ENCODE measurements at regions not wholly inside any gene's neighbourhood (a gene's known extent, or its start where the extent isn't known, plus 50 kb on each side); places are given as distances from the start of the nearest gene placed in this dataset.

DNA sequence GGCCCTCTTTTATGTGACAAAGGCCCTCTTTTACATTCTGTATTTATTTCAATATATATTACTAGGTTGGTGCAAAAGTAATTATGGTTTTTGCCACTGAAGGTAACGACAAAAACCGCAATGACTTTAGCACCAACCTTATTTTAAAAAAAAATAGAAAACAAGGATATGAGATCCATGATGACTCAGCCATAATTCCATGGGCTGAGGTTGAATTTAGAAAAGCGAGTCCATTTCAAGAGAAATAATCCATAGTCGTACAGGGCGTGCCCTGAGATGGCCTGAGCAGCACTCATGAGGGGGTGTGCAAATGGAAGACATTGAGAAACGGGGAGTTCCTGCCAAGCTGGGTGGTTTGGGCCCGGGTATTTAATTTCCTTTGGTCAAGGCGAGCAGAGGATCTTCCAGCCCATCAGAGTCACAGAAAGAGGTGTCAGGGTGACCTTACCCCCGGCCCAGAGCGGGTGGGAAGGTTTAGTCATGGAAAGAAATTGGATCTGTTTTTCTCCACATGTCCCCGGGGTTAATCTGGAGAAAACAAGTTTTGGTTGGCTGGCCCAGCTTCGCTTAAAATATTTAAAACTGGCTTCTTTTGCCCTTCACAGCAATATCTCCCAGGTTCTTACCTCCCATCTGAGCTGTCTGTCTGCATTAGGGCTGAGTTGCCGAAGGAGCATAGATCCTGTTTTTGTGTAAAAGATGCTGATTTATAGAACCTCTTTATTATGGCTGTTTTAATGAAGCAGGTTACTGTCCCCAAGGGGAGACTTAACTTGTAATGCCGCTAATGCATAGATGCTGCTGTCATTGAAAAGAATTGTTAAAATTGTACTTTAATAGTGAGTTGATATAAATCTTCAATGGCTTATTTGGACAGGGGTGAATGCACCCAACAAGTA lies 255.6 kb downstream of the PREX1 start:
- no peak for DNase-seq (ENCODE audit: low read depth in 2 of 2)

DNA sequence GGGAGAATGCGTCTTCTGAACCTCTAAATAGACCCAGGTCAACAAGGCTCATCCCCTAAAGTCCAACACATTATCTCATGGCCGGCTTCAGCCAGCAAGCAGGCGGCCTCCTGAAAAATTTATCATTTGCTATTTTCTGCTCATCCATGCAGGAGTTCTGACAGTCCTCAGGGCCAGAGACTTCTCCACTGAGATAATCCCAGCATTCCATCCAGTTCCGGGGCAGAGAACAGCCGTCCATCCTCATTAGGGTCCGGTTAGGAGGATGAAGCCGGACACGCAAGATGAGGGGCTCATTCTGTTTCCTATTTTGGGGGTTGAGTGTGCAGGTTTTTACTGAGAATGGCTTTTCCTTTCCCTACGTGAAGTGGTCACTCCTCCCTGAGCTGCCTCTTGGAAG lies 258.1 kb downstream of the PREX1 start:
- DNase-seq (ENCODE audit: low read depth in 2 of 2): no peak

DNA sequence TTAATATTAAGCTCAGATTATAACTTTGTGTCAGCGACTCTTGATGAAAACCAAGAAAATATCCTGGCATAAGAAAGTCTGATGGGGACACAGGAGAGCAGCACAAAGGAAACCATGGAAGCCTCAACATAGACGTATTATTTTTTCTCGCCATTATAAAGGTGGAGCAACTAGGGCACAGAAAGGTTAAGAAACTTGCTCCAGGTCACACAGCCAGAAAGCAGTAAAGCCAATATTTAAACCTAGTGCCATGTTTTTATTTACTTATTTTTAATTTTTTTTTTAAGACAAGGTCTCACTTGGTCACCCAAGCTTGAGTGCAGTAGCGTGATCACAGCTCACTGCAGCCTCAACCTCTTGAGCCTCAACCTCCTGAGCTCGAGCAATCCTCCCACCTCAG lies 259.3 kb downstream of the PREX1 start:
- no peak for DNase-seq (ENCODE audit: low read depth in 2 of 2)

DNA sequence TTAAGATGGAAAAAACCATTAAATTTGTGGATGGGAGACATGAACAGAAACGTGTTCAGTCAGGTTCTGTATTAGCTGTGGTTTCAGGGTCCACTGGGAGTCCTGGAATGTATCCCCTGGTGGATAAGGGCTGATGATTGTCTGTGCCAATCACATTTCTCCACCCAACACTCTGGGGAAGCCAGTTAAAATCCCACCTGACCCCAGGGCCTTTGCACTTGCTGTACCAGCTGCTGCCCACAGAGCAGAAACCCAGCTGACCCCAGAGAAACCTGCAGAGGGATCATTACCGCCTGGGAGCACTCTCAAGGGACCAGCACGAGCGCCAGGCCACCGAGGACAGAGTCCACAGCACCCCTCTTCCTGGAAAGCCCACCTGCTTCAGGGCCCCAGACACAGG lies 260.7 kb downstream of the PREX1 start:
- no peak for DNase-seq (ENCODE audit: low read depth in 2 of 2)

DNA sequence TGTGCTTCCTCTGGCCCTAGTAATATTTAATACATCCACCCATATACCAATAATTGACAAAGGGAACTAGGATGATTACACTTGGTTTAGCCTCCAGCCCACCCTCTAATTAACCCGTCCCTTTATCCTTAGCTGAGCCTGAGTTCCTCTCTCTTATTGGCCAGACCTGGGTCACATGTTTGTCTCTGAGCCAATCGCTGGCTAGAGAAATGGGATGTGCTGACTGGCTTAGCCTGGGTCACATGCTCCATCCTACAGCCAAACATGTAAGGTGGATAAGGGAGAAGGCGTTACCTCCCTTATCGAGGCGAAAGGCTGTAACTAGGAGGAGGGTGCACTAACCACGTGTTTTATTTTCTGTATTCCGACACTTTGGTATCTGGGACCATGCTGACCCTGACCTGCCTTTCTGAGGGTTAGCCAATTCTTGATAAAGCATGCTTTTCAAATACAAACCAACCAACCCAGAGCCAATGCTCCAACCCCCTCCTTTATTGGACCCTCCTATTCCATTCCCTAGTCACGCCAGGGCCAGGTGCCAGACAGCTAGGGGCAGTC lies 262.7 kb downstream of the PREX1 start:
- DNase-seq (ENCODE audit: low read depth in 2 of 2): no peak

- no peak for DNase-seq (ENCODE audit: low read depth in 2 of 2)
Measured at GRCh38 chr20:48563191-48563870, 264.5 kb downstream of the PREX1 start.

DNA sequence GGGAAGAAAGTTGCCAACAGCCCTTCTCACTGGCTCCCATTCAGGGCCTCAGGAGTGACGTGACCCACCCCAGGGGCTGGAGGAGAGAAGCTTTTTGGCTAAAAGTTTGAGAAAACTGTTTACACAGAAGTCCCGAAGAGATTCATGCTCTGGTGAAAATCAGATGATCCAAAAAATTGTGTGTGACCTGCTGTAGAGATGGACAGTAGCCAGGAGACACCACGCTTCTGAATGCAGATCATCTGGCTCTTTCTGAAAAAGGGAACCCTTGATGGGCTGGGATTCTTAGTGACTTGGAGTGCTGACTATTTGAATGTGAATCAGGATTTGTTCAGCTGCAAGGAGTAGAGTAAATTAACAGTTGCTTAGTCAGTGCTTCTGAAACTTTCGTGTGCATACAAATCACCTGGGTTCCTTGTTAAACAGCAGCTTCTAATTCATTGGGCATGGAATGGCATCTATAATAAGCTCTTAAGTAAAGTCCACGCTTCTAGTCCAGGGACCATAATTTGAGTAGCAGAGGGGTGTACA lies 265.1 kb downstream of the PREX1 start:
- no peak for DNase-seq (ENCODE audit: low read depth in 2 of 2)

DNA sequence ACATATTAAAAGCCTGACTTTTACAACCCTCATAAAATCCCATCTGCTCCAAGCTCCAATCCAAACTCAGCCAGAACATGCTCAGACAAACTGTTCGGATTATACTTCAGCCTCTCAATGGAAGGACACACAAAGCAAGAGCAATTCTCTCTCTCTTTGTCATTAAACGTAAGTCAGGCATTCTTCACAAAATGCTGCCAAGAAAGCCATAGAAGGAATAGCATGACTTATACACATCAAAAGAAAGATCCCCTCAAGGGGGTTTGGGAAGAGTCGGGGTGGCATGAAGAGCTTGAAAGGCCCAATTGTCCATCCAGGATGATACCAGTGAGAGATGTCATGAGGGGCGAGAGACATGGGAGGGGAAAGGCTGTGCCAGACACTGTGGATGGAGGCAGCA lies 268.9 kb downstream of the PREX1 start:
- no peak for DNase-seq (ENCODE audit: low read depth in 2 of 2)

DNA sequence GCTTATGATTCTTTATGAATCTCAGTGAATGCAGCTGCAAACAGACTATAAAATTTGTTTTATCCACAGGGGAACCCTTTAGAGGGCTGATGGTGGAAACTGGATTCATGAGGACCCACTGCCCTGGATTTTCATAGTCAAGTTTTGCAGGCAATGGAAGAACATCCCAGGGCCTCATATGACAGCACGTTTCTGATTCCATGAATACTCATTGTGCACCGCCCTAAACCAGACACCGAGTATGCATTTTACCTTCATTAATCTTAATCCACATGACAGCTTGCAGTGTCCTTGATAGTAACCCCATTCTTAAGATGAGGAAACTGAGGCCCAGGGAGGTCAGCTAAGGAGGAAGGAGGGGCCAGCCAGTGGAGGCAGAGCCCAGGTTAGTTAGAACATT lies 270.4 kb downstream of the PREX1 start:
- no peak for DNase-seq (ENCODE audit: low read depth in 2 of 2)

GRCh38 chr20:48556956-48557355 lies 270.8 kb downstream of the PREX1 start:
- DNase-seq (ENCODE audit: low read depth in 2 of 2): no peak

- no peak for DNase-seq (ENCODE audit: low read depth in 2 of 2)
Measured at GRCh38 chr20:48552550-48552949, 275.2 kb downstream of the PREX1 start.

- no peak for DNase-seq (ENCODE audit: low read depth in 2 of 2)
Measured at GRCh38 chr20:48550814-48551213, 277.0 kb downstream of the PREX1 start.

DNA sequence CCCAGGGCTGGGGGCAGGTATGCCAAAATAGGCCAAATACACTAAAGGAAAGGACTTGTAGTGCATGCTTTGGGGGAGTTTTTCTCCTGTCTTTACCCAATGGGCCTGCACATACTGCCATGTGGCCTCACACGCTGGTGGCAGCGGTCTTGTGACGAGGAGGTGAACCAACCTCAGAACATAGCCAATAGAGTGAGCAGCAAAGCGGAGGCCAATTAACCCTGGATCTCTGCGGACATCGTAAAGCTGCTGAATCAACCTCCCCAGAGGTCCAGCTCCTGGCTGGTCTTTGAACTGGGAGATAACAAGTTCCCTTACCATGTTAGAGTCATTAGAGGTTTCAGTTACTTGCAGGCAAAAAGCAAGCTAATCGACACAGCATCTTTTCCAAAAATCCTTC lies 280.1 kb downstream of the PREX1 start:
- DNase-seq (ENCODE audit: low read depth in 2 of 2): no peak

GRCh38 chr20:48544402-48545339 lies 283.1 kb downstream of the PREX1 start:
- no peak for DNase-seq (ENCODE audit: low read depth in 2 of 2)

- DNase-seq (ENCODE audit: low read depth in 2 of 2): no peak
Measured at GRCh38 chr20:48541581-48542071, 286.2 kb downstream of the PREX1 start.

- no peak for DNase-seq (ENCODE audit: low read depth in 2 of 2)
Measured at GRCh38 chr20:48538856-48539255, 288.9 kb downstream of the PREX1 start.

GRCh38 chr20:48538058-48538825 lies 289.6 kb downstream of the PREX1 start:
- no peak for DNase-seq (ENCODE audit: low read depth in 2 of 2)

DNA sequence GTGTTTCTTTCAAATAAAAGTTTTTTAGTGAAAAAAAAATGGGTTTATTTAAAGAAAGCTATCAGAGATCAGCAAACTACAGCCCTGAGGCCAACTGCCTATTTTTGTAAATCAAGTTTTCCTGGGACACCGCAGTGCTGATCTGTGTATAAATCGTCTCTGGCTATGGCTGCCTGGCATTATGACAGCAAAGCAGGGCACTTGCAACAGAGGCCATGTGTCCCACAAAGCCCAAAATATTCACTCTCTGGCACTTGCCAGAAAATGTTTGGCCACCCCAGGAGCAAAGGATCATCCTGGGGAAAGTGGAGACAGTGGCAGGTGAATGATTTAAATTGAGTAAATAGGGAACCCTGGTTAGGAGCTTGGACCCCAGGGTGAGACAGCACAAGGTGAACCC lies 291.6 kb downstream of the PREX1 start:
- no peak for DNase-seq (ENCODE audit: low read depth in 2 of 2)

DNA sequence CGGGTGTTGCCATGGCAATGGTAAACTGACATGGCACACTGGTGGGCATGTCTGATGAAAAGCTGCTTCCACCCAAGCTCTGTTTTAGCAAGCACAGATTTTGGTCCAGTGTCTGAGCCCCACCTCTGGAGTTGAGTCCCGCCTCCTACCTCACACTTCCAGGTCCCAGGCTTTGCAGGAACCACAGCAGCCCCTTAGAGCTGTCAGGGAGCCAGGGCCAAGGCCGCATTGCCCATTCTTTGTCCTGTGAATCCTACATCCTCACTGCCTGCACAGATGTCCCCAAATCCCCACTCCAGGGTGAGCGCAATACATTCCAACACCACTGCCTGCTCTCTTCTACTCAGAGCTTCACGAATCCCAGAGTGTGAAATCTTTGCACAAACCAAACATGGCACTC lies 292.2 kb downstream of the PREX1 start:
- no peak for DNase-seq (ENCODE audit: low read depth in 2 of 2)

GRCh38 chr20:48532028-48532427 lies 295.8 kb downstream of the PREX1 start:
- DNase-seq (ENCODE audit: low read depth in 2 of 2): no peak

DNA sequence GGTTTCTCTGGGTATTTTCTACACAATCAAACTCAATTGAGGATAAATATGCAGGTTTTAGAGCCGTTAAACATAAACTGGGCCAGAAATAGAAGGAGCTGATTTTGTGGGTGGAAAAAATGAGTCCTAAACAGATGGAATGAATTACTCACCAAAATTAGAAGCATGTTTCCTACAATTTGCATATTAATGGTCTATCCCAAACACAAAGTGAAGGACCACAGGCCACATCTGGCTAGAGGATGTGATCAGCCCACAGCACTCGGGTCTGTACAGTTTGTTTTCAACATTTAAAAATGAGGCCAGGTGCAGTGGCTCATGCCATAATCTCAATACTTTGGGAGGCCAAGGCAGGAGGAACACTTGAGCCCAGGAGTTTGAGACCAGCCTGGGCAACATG lies 296.3 kb downstream of the PREX1 start:
- no peak for DNase-seq (ENCODE audit: low read depth in 2 of 2)
